ENCODE measurements at regions not wholly inside any gene's neighbourhood (a gene's known extent, or its start where the extent isn't known, plus 50 kb on each side); places are given as distances from the start of the nearest gene placed in this dataset.

- no peak for DNase-seq (ENCODE audit: low read depth in 3 of 3)
These were observed 274.5 kb upstream of the C2CD4B start for GRCh38 chr15:62439543-62440016.

DNA sequence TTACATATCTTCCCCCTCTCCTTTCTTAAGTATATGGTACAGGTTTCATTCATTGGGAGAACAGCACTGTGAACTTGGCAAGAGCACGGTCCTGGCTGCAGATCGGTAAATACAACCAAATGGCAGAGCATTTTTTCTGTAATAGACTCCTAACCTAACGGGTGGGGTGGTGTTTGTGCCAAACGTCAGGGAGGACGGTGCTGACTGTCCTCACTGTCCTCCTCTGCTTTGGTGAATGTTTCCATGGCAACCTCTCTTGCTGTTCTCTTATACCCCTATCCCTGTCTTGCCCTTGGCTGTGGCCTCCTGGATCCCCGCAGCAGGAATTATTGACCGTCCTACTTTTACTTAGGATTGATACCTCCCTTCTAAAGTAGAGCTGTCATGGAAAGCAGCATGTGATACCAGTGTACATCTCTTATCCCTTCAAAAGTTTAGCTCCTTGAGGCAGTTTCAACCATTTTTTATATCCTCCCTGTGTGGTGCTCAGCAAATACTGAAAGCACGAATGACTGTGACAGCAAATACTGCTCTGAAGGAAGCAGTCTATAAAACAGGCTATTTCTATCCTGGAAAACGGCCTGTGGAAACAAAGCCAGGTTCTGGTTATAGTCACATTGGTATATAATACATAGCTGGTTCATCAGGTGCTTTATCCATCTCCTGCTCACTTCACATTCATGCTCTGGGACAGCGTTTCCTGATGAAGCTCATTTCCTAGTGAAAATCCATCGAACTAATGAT lies 275.4 kb upstream of the C2CD4B start:
- DNase-seq (ENCODE audit: low read depth in 3 of 3) = no peak

GRCh38 chr15:62444104-62445022 lies 279.3 kb upstream of the C2CD4B start:
- DNase-seq (ENCODE audit: low read depth in 3 of 3) = no peak

DNA sequence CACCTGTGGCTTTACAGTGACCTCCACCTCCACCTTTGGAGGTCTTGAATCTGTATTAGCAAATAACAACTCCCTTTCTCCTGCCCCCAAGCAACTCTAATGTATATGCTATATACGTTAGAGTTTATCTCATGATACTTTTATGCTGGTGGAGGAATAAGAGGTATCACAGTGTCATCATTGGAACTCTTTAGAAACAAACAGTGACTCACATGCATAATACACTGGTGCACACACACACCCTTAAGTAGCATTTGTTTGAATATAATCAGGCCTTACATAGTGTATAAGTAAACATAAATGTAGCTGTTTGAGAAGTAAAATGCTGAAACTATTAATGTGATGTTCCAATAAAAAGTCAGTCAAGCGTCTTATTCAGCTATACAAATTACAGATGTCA lies 280.2 kb upstream of the C2CD4B start:
- DNase-seq (ENCODE audit: low read depth in 3 of 3) = no peak

DNA sequence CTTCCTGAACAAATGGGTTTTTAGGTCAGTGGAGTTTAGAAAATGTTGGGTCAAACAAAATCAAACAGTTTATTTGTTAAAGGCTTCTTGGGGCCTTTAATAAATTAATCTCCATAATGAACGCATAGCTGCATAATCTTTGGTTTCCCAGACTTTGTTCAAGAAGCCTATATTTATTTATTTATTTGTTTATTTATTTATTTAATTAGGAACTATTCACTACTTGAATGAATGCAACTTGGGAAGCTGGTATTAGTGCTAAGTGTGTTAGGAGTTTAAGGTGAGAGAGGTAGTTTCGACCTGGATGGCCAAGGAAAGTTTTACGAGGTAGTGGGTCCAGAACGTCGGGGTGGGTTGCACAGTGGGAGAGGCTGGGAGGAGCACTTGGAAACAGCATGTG lies 281.9 kb upstream of the C2CD4B start:
- DNase-seq (ENCODE audit: low read depth in 3 of 3) = no peak

GRCh38 chr15:62447742-62448141 lies 282.7 kb upstream of the C2CD4B start:
- DNase-seq (ENCODE audit: low read depth in 3 of 3) = no peak

DNA sequence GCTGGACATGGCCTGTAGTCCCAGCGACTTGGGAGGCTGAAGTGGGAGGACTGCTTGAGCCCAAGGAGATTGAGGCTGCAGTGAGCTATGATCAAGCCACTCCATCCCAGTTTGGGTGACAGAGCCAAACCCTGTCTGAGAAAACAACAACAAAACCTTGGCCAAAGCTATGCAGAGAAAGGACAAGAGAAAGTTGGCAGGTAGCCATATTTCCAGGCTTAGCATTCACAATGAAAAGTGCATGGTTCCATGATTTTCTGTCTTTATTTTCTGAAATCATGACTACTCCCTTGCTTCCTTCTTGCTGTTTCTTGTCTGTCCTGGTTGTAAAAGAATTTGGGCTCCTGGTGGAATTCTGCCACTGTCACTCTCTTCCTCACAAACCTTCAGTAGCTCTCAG lies 284.6 kb upstream of the C2CD4B start:
- DNase-seq (ENCODE audit: low read depth in 3 of 3) = no peak

GRCh38 chr15:62450061-62450460 lies 285.0 kb upstream of the C2CD4B start:
- DNase-seq (ENCODE audit: low read depth in 3 of 3) = no peak

- DNase-seq (ENCODE audit: low read depth in 3 of 3) = no peak
These were observed 286.9 kb upstream of the C2CD4B start for GRCh38 chr15:62452026-62452425.

GRCh38 chr15:62452667-62453066 lies 287.6 kb upstream of the C2CD4B start:
- no peak for DNase-seq (ENCODE audit: low read depth in 3 of 3)

DNA sequence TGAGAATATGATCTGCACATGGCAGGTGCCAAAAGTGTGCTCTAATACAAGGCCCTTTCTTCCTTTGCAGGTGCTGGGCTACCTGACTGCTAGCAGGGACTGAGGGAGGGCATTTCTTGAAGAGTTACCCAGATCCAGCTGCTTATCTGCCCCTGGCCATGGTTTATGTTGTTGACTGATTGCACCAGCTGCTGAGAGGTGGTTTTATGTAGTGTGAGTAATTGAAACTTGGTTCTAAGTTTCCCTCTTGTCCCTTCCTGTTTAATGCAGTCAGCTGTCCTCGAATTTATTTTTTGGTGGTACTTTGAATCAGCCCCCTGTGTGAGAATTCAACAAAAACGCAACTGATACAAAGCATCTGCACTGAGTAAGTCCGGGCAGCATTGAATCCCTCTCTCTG lies 288.3 kb upstream of the C2CD4B start:
- no peak for DNase-seq (ENCODE audit: low read depth in 3 of 3)

- no peak for DNase-seq (ENCODE audit: low read depth in 3 of 3)
These were observed 288.9 kb upstream of the C2CD4B start for GRCh38 chr15:62453981-62454380.

- no peak for DNase-seq (ENCODE audit: low read depth in 3 of 3)
These were observed 289.6 kb upstream of the C2CD4B start for GRCh38 chr15:62454567-62455172.

DNA sequence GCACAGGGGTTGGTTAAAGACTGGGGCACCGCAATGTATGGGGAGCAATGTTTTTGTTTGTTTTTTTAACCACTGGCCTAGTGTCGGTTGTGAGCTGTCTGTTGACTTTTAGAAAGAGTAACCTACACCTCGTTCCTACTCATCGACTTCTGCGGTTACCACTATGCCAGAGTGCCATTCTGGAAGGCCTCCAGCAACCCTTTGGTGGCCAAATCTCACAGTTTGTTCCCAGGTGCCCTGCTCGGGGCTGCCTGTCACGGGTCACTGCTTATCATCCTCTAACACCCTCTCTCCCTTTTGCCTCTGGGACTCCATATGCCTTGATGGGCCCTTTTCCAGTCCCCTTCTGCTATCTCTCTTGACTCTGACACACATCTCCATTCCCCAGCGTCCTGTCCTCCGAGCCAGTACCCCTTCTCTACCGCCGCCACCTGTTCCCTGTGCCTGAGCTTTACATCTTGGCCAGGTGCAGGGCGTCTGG lies 290.4 kb upstream of the C2CD4B start:
- DNase-seq (ENCODE audit: low read depth in 3 of 3) = no peak

- DNase-seq (ENCODE audit: low read depth in 3 of 3) = no peak
These were observed 291.2 kb upstream of the C2CD4B start for GRCh38 chr15:62456011-62456920.

DNA sequence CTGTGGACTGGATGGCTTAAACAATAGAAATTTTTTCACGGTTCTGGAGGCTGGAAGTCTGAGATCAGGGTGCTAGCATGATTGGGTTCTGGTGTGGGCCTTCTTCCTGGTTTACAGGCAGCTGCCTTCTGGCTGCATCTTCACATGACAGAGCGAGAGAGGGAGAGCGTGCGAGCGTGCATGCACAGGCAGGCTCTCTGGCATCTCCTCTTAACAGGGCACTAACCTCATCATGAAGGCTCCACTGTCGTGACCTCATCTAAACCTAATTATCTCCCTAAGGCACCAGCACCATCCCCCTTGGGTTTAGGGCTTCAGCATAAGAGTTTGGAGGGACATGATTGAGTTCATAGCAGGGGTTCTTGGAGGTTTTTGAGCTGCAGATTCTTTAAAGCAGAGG lies 292.0 kb upstream of the C2CD4B start:
- DNase-seq (ENCODE audit: low read depth in 3 of 3) = no peak

DNA sequence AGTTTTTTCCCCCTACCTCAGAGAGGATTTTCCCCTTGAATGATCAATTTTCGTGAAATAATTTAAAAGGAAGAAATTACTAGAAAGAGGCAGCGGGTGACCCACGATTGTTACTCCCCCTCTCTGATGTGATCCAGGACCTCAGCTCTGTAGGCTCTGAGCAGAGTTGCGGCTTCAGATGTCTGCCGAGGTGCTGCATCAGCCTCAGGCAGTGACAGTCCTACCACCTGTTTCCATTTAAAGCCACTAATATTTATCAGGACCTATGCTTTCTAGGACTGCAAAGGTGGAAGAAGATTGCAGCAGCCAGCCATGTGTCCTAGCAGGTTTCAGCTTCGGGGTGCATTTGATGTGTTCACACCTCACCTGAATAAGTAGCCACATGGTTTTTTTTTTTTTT lies 294.8 kb upstream of the C2CD4B start:
- no peak for DNase-seq (ENCODE audit: low read depth in 3 of 3)

DNA sequence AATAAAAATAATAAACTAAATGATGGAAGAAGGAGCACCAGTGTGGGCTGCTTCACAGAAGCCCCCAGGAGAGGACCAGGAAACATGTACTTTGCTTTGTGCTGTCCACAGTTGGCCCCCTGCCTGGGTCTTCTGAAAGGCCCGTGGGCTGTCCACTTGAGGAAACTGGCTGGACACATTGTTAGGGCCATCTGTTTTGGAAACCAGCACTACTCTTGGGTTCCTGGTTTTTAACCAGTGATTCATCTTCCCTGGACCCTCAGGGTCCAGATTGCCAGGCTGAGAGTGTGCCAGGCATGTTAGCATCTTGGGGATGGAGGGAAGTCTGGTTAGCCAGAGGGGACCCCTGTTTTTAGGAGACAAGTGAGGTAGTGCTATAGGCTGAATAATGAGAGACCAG lies 297.2 kb upstream of the C2CD4B start:
- DNase-seq (ENCODE audit: low read depth in 3 of 3) = no peak

DNA sequence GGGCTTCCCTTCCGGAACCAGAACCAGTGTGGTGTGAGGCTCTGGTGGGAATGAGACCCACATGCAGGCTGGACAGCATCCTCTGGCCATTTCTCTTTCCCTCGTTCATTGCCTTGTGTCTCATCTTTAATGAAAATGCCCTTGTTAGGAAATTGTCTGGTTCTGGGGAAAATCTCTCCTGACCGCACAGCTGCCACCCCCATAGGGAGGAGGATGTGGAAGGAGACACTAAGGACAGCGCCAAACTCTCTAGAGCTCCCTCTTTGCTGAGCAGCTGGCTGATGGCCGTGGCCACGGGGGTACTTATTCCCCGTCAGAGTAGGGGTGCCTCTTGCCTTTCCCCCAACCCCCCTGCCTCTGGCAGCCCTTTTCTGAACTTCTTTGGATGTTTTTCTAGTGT lies 297.6 kb upstream of the C2CD4B start:
- no peak for DNase-seq (ENCODE audit: low read depth in 3 of 3)

- no peak for DNase-seq (ENCODE audit: low read depth in 3 of 3)
These were observed 299.6 kb upstream of the C2CD4B start for GRCh38 chr15:62464705-62465104.

DNA sequence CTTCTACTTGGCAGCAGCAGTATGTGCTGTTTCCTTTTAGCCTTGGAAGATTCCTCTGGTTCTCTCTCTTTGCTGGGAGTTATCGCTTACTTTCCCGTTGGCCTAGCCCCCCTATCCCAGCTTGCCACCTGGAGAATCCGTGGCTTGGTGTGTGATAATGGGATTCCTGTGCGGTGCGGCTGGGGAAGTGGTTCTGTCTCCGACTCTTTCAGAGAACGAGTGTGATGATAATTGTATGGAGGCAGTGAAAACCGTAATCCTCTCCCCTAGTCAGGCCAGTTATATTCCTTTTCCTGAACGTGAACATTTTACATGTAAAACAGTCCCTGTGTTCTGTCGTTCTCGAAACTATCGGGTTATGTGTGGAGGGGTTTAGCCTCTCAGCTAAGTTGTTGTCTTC lies 300.1 kb upstream of the C2CD4B start:
- DNase-seq (ENCODE audit: low read depth in 3 of 3) = no peak

All from stimulated activated CD4-positive, alpha-beta T cell treated with anti-CD3 and anti-CD28 coated beads, TNF-alpha, amount 100 ng/mL, for 24 hours (primary cell).